CD4-positive, alpha-beta T cell treated with Interleukin-2 at 100 ng/mL for 4 hours (primary cell): ENCODE measurements at regions not wholly inside any gene's neighbourhood (a gene's known extent, or its start where the extent isn't known, plus 50 kb on each side); places are given as distances from the start of the nearest gene placed in this dataset.
A peak's percentile ranks its signal among the peaks of the same experiment; 100 is the strongest.
"Not testable (repeated sequence)": the region's sequence is repeated elsewhere in the genome, so short reads cannot be mapped to it uniquely, and the experiment has no call there.

Experiments used
- DNase-seq: peaks from one replicate; pipeline ENCODE4 v3.0.0-alpha.2; 2020; ENCODE audit warnings: low spot score

- no peak for DNase-seq
Observed at GRCh38 chr11:35046681-35047080, 92.3 kb upstream of the CD44 start.

- DNase-seq: peak; percentile 77
Observed at GRCh38 chr11:35047179-35047578, 91.8 kb upstream of the CD44 start.

GRCh38 chr11:35047769-35048168 lies 91.2 kb upstream of the CD44 start:
- DNase-seq: no peak

- DNase-seq: not testable (repeated sequence)
Observed at GRCh38 chr11:35048346-35048745, 90.6 kb upstream of the CD44 start.

- DNase-seq: no peak
Observed at GRCh38 chr11:35049859-35050531, 89.0 kb upstream of the CD44 start.

GRCh38 chr11:35050541-35050995 lies 88.4 kb upstream of the CD44 start:
- no peak for DNase-seq

- no peak for DNase-seq
Observed at GRCh38 chr11:35056391-35057093, 82.4 kb upstream of the CD44 start.

GRCh38 chr11:35057926-35058668 lies 80.9 kb upstream of the CD44 start:
- no peak for DNase-seq

GRCh38 chr11:35058669-35059434 lies 80.1 kb upstream of the CD44 start:
- DNase-seq: no peak

GRCh38 chr11:35061516-35062440 lies 77.2 kb upstream of the CD44 start:
- no peak for DNase-seq

- no peak for DNase-seq
Observed at GRCh38 chr11:35063488-35063931, 75.5 kb upstream of the CD44 start.

- no peak for DNase-seq
Observed at GRCh38 chr11:35064114-35064800, 74.7 kb upstream of the CD44 start.

- DNase-seq: no peak
Observed at GRCh38 chr11:35065566-35065965, 73.4 kb upstream of the CD44 start.

GRCh38 chr11:35066030-35066429 lies 72.9 kb upstream of the CD44 start:
- no peak for DNase-seq

- DNase-seq: peak; percentile 66
Observed at GRCh38 chr11:35066783-35067423, 72.1 kb upstream of the CD44 start.

GRCh38 chr11:35071722-35072121 lies 67.2 kb upstream of the CD44 start:
- no peak for DNase-seq

- no peak for DNase-seq
Observed at GRCh38 chr11:35073691-35074419, 65.1 kb upstream of the CD44 start.

- no peak for DNase-seq
Observed at GRCh38 chr11:35076201-35077100, 62.5 kb upstream of the CD44 start.
